Ishikawa (cell line): ENCODE measurements at regions not wholly inside any gene's neighbourhood (a gene's known extent, or its start where the extent isn't known, plus 50 kb on each side); places are given as distances from the start of the nearest gene placed in this dataset.

Source experiments
- CEBPB ChIP-seq: IDR thresholded peaks from 2 replicates; pipeline ENCODE4 v1.6.1; 2012
- CREB1 ChIP-seq: IDR thresholded peaks from 2 replicates; pipeline ENCODE4 v1.6.1; 2012; ENCODE audit warnings: low read depth
- EGR1 ChIP-seq: IDR thresholded peaks from 2 replicates; pipeline ENCODE4 v1.6.1; 2012
- EP300 ChIP-seq: IDR thresholded peaks from 2 replicates; pipeline ENCODE4 v1.6.1; 2012; ENCODE audit warnings: borderline replicate concordance
- FOXM1 ChIP-seq: IDR thresholded peaks from 2 replicates; pipeline ENCODE4 v1.6.1; 2012; ENCODE audit warnings: low read depth, borderline replicate concordance
- NFIC ChIP-seq: IDR thresholded peaks from 2 replicates; pipeline ENCODE4 v1.6.1; 2012
- RAD21 ChIP-seq: IDR thresholded peaks from 2 replicates; pipeline ENCODE4 v1.6.1; 2012; ENCODE audit warnings: low read depth
- TAF1 ChIP-seq: IDR thresholded peaks from 2 replicates; pipeline ENCODE4 v1.6.1; 2012; ENCODE audit warnings: low read depth, mild to moderate bottlenecking
- TCF12 ChIP-seq: IDR thresholded peaks from 2 replicates; pipeline ENCODE4 v1.6.1; 2012; ENCODE audit warnings: low read depth
- TEAD4 ChIP-seq: IDR thresholded peaks from 2 replicates; pipeline ENCODE4 v1.6.1; 2012
- YY1 ChIP-seq: IDR thresholded peaks from 2 replicates; pipeline ENCODE4 v1.6.1; 2012; ENCODE audit warnings: low read depth
- ZBTB7A ChIP-seq: IDR thresholded peaks from 2 replicates; pipeline ENCODE4 v1.6.1; 2012; ENCODE audit warnings: low read depth
- TF ChIP-seq, protein P1 (sequence below): IDR thresholded peaks from 2 replicates; pipeline ENCODE4 v1.6.1; 2012; ENCODE audit warnings: low read depth, mild to moderate bottlenecking
- TF ChIP-seq, protein P2 (sequence below): IDR thresholded peaks from 2 replicates; pipeline ENCODE4 v1.6.1; 2012
- TF ChIP-seq, protein P3 (sequence below): IDR thresholded peaks from 2 replicates; pipeline ENCODE4 v1.6.1; 2012

DNA sequence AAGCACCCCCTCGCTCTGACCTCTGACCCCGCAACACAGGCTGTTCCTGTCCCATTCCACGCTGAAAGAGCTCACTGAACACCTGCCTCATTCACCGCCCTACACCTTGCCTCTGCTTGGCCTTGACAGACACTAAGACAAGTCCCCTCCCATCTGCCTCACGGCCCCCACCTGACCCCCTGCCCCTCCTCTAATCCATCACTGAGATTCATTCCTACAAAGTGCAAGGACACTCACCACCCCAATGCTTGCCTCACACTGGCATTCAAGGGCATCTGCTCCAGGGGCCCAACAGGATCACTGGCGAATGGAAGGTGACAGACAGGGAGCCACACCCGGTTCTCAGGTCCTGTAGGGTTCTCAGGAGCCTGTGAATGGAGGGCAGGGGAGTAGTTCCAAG is 68.1 kb upstream of the NANOS1 start:
- TF ChIP-seq YY1 (no peak), ZBTB7A (no peak), NFIC (no peak)
- TF ChIP-seq, protein P1, sequence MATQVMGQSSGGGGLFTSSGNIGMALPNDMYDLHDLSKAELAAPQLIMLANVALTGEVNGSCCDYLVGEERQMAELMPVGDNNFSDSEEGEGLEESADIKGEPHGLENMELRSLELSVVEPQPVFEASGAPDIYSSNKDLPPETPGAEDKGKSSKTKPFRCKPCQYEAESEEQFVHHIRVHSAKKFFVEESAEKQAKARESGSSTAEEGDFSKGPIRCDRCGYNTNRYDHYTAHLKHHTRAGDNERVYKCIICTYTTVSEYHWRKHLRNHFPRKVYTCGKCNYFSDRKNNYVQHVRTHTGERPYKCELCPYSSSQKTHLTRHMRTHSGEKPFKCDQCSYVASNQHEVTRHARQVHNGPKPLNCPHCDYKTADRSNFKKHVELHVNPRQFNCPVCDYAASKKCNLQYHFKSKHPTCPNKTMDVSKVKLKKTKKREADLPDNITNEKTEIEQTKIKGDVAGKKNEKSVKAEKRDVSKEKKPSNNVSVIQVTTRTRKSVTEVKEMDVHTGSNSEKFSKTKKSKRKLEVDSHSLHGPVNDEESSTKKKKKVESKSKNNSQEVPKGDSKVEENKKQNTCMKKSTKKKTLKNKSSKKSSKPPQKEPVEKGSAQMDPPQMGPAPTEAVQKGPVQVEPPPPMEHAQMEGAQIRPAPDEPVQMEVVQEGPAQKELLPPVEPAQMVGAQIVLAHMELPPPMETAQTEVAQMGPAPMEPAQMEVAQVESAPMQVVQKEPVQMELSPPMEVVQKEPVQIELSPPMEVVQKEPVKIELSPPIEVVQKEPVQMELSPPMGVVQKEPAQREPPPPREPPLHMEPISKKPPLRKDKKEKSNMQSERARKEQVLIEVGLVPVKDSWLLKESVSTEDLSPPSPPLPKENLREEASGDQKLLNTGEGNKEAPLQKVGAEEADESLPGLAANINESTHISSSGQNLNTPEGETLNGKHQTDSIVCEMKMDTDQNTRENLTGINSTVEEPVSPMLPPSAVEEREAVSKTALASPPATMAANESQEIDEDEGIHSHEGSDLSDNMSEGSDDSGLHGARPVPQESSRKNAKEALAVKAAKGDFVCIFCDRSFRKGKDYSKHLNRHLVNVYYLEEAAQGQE: no peak

DNA sequence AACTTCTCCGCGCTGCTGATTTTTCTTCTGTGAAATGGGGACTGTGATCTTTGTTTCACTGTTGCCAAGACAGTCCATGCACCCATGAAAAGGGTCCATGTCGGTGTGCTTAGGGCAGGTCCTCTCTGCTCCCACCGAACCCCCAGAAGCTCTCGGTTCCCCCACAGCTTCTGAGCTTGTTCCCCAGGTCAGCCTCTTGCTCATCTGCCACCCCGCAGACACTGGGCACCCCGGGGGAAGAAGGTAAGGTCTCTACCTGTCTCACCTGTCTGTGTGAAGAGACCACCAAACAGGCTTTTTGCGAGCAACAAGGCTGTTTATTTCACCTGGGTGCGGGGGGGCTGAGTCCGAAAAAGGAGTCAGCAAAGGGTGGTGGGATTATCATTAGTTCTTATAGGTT is 66.2 kb upstream of the NANOS1 start:
- TF ChIP-seq EGR1 (no peak), YY1 (no peak), TEAD4 (no peak), FOXM1 (no peak)
- TF ChIP-seq, protein P2, sequence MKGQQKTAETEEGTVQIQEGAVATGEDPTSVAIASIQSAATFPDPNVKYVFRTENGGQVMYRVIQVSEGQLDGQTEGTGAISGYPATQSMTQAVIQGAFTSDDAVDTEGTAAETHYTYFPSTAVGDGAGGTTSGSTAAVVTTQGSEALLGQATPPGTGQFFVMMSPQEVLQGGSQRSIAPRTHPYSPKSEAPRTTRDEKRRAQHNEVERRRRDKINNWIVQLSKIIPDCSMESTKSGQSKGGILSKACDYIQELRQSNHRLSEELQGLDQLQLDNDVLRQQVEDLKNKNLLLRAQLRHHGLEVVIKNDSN: no peak
- TF ChIP-seq, protein P1: no peak

DNA sequence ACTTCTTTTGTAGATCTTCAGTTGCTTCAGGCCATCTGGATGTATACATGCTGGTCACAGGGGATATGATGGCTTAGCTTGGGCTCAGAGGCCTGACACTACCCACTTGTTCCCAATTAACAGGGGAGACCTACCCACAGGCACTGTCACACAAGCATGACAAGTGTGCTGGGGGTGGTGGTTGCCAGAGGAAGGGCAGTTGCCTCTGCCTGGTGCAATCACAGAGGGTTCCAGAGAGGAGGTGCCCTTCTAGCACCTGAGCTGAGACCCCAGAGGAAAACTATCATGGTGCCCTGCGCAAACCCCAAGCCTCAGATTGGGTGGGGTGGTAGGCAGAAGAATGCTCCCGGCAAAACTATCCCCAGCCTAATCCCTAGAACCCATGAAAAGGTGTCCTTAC is 65.6 kb upstream of the NANOS1 start:
- TF ChIP-seq CEBPB (no peak), CREB1 (no peak), TAF1 (no peak), FOXM1 (no peak), TCF12 (no peak), TEAD4 (no peak), YY1 (no peak), EGR1 (no peak)
- TF ChIP-seq, protein P2: no peak
- TF ChIP-seq, protein P3, sequence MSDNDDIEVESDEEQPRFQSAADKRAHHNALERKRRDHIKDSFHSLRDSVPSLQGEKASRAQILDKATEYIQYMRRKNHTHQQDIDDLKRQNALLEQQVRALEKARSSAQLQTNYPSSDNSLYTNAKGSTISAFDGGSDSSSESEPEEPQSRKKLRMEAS: no peak

DNA sequence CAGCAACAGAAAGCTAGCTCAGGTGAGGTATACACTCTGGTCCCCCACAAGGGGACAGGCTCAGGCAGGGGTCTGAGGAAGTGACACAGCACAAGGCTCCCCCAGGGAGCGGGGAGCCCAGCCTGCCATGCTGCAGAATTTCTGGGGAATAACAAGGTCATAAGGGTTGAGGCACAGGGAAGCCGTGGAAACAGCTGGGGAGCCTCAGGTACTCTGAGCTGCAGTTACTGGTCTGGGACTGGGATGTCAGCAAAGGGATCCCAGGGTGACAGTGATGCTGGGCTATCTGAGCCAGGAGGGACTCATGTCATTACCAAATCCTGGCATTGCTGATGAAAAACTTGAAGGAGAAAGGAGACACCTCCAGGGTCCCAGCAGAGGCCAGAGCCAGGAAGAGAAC is 64.4 kb upstream of the NANOS1 start:
- no peak for TF ChIP-seq ZBTB7A
- no peak for TF ChIP-seq CEBPB
- TF ChIP-seq, protein P1: no peak
- no peak for TF ChIP-seq TAF1
- TF ChIP-seq NFIC: no peak
- no peak for TF ChIP-seq TEAD4

DNA sequence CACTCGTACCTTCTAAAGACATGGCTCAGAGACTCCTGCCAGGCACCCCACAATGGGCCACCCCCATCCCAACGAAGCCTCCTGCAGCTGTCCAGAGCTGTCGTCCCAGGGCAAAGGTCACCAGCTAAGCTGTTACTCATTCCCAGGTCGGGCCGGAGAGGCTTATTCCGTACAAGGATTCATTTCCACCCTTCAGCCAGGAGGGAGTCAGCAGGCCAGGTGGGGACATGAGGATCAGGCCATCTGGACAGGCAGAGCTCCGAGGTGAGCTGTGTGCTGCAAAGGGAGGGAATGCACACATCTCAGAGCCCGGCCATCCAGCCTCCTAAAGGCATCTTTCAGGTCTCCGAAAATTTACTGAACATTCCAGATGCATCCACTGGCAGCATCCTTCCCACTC is 63.9 kb upstream of the NANOS1 start:
- TF ChIP-seq, protein P2: no peak
- TF ChIP-seq TEAD4 (no peak), ZBTB7A (no peak), CEBPB (no peak), YY1 (no peak), FOXM1 (no peak), CREB1 (no peak), RAD21 (no peak), TCF12 (no peak), EGR1 (no peak), EP300 (no peak)
- TF ChIP-seq, protein P3: no peak
- TF ChIP-seq, protein P1: no peak
